Liver (tissue), 8 donors: ENCODE measurements at regions not wholly inside any gene's neighbourhood (a gene's known extent, or its start where the extent isn't known, plus 50 kb on each side); places are given as distances from the start of the nearest gene placed in this dataset.

ENCODE experiments used
- DNase-seq: peaks from one replicate; pipeline ENCODE4 v3.0.0-alpha.2; 2017; ENCODE audit warnings: low spot score
- H3K27ac ChIP-seq, 2 donors: one replicate each; pipeline ENCODE4 v1.7.0; 2013; ENCODE audit warnings: inconsistent platforms in 2 of 2, low read length in 2 of 2, control low read depth in 1 of 2, low read depth in 1 of 2, mild to moderate bottlenecking in 1 of 2
- H3K27me3 ChIP-seq, 4 donors: one replicate each; pipeline versions ENCODE4 v1.6.1 to v1.7.0; 2013; ENCODE audit warnings: low read length in 3 of 4, inconsistent platforms in 1 of 4, mild to moderate bottlenecking in 1 of 4, moderate library complexity in 1 of 4; ENCODE audit not compliant: control insufficient read depth in 4 of 4, insufficient read depth in 4 of 4
- H3K36me3 ChIP-seq, 4 donors: one replicate each; pipeline versions ENCODE4 v1.6.1 to v1.7.0; 2013; ENCODE audit warnings: low read length in 3 of 4, mild to moderate bottlenecking in 3 of 4, low read depth in 1 of 4, moderate library complexity in 1 of 4; ENCODE audit not compliant: control insufficient read depth in 4 of 4, insufficient read depth in 3 of 4
- H3K4me1 ChIP-seq, 4 donors: one replicate each; pipeline versions ENCODE4 v1.6.1 to v1.7.0; 2013; ENCODE audit warnings: low read length in 3 of 4, mild to moderate bottlenecking in 3 of 4, moderate library complexity in 1 of 4; ENCODE audit not compliant: control insufficient read depth in 4 of 4, insufficient read depth in 4 of 4
- H3K4me3 ChIP-seq, 3 donors: one replicate each; pipeline versions ENCODE4 v1.6.1 to v1.7.0; 2013; ENCODE audit warnings: low read length in 3 of 3, control low read depth in 1 of 3, low read depth in 1 of 3, mild to moderate bottlenecking in 1 of 3
- H3K9ac ChIP-seq, 2 donors: one replicate each; pipeline ENCODE4 v1.7.0; 2013; ENCODE audit warnings: low read length in 2 of 2, mild to moderate bottlenecking in 2 of 2, moderate library complexity in 2 of 2, control low read depth in 1 of 2, low read depth in 1 of 2
- H3K9me3 ChIP-seq, 4 donors: one replicate each; pipeline versions ENCODE4 v1.6.1 to v1.7.0; 2013; ENCODE audit warnings: low read length in 3 of 4; ENCODE audit not compliant: control insufficient read depth in 4 of 4
- CTCF ChIP-seq: fragments of 150-350 bp; IDR thresholded peaks from 2 replicates; pipeline ENCODE4 v1.5.1; 2017; ENCODE audit warnings: improper control_type of control experiment, low read depth, low read length; ENCODE audit not compliant: missing input control
- EGR1 ChIP-seq, 2 donors: IDR thresholded peaks; 2 replicates each; pipeline ENCODE4 v1.6.1; 2016 to 2018; ENCODE audit warnings: antibody characterized with exemption in 2 of 2, low read depth in 2 of 2
- FOXA1 ChIP-seq: IDR thresholded peaks from 2 replicates; pipeline ENCODE4 v1.6.1; 2016; ENCODE audit warnings: antibody characterized with exemption
- FOXA2 ChIP-seq: IDR thresholded peaks from 2 replicates; pipeline ENCODE4 v1.6.1; 2016; ENCODE audit warnings: antibody characterized with exemption
- GABPA ChIP-seq, 2 donors: IDR thresholded peaks in 1 of 2; conservative IDR thresholded peaks in 1 of 2; 2 replicates each; pipeline ENCODE4 v1.6.1; 2016; ENCODE audit warnings: antibody characterized with exemption in 2 of 2, mild to moderate bottlenecking in 1 of 2, moderate library complexity in 1 of 2
- HNF4A ChIP-seq, 2 donors: conservative IDR thresholded peaks; 2 replicates each; pipeline ENCODE4 v1.6.1; 2016; ENCODE audit warnings: antibody characterized with exemption in 2 of 2, mild to moderate bottlenecking in 2 of 2
- HNF4G ChIP-seq: IDR thresholded peaks from 2 replicates; pipeline ENCODE4 v1.6.1; 2016; ENCODE audit warnings: antibody characterized with exemption
- JUND ChIP-seq, 2 donors: IDR thresholded peaks; 2 replicates each; pipeline ENCODE4 v1.6.1; 2016; ENCODE audit warnings: antibody characterized with exemption in 2 of 2
- MAX ChIP-seq: IDR thresholded peaks from 2 replicates; pipeline ENCODE4 v1.6.1; 2016; ENCODE audit warnings: antibody characterized with exemption
- NR2F2 ChIP-seq: IDR thresholded peaks from 2 replicates; pipeline ENCODE4 v1.6.1; 2016; ENCODE audit warnings: antibody characterized with exemption
- RAD21 ChIP-seq, 2 donors: IDR thresholded peaks; 2 replicates each; pipeline ENCODE4 v1.6.1; 2016; ENCODE audit warnings: antibody characterized with exemption in 2 of 2, mild to moderate bottlenecking in 2 of 2
- REST ChIP-seq: IDR thresholded peaks from 2 replicates; pipeline ENCODE4 v1.6.1; 2016; ENCODE audit warnings: antibody characterized with exemption, mild to moderate bottlenecking
- RXRA ChIP-seq, 2 donors: IDR thresholded peaks; 2 replicates each; pipeline ENCODE4 v1.6.1; 2017 to 2018; ENCODE audit warnings: antibody characterized with exemption in 2 of 2, mild to moderate bottlenecking in 1 of 2
- SP1 ChIP-seq: IDR thresholded peaks from 2 replicates; pipeline ENCODE4 v1.6.1; 2018; ENCODE audit warnings: antibody characterized with exemption, mild to moderate bottlenecking
- TAF1 ChIP-seq: conservative IDR thresholded peaks from 2 replicates; pipeline ENCODE4 v1.6.1; 2016; ENCODE audit warnings: antibody characterized with exemption, mild to moderate bottlenecking
- YY1 ChIP-seq: IDR thresholded peaks from 2 replicates; pipeline ENCODE4 v1.6.1; 2016; ENCODE audit warnings: antibody characterized with exemption, mild to moderate bottlenecking
- ZBTB33 ChIP-seq: IDR thresholded peaks from 2 replicates; pipeline ENCODE4 v1.6.1; 2016; ENCODE audit warnings: antibody characterized with exemption
- WGBS: extraction: QIAGEN DNeasy Blood & Tissue Kit; methylation state at CpG from one replicate; pipeline ENCODE4 v1.1.7; 2013; 5-methylcytosine and 5-hydroxymethylcytosine counted together
- TF ChIP-seq, protein P1 (sequence below): IDR thresholded peaks from 2 replicates; pipeline ENCODE4 v1.6.1; 2016; ENCODE audit warnings: antibody characterized with exemption
- donor health status: healthy.
- donor health status: healthy.
- donor health status: healthy.
- donor health status: healthy.
- donor health status: healthy.

GRCh38 chr14:97408503-97408902 lies 611.3 kb downstream of the VRK1 start:
- Histone ChIP-seq H3K27me3 (peaks cover 0 to 28% (median 7%) of the 10 kb centered on the region in 4 donors), H3K27ac (no peak overlapping the region), H3K9me3 (no peaks in the 10 kb centered on the region), H3K4me3 (no peak overlapping the region), H3K9ac (no peak overlapping the region), H3K36me3 (no peaks in the 10 kb centered on the region), H3K4me1 (peaks cover 0 to 9% (median 2%) of the 10 kb centered on the region in 4 donors)
- 71% methylated on average over 2 of the region's 2 CpGs for WGBS
- DNase-seq = no peak
- no peak for TF ChIP-seq RXRA (IDR thresholded peaks at IDR 0.05)
- no peak for TF ChIP-seq JUND (IDR thresholded peaks at IDR 0.05)
- TF ChIP-seq ZBTB33 = no peak
- TF ChIP-seq HNF4G = no peak
- no peak for TF ChIP-seq NR2F2

- no peak for DNase-seq
- Histone ChIP-seq H3K4me3 (no peak overlapping the region), H3K27ac (no peak overlapping the region), H3K4me1 (peaks cover 0 to 9% (median 2%) of the 10 kb centered on the region in 4 donors), H3K36me3 (no peaks in the 10 kb centered on the region), H3K9ac (no peak overlapping the region), H3K9me3 (no peaks in the 10 kb centered on the region), H3K27me3 (peaks cover 0 to 28% (median 7%) of the 10 kb centered on the region in 4 donors)
- WGBS = 83% methylated on average over 21 of the region's 21 CpGs
- TF ChIP-seq RXRA (IDR thresholded peaks at IDR 0.05) (no peak), RAD21 (IDR thresholded peaks at IDR 0.05) (no peak), TAF1 (no peak), YY1 (no peak), REST (no peak), ZBTB33 (no peak), GABPA (IDR thresholded peaks at IDR 0.05 in 1 of 2, conservative IDR thresholded peaks at IDR 0.05 in 1 of 2) (no peak), MAX (no peak), HNF4G (no peak), CTCF (no peak), EGR1 (IDR thresholded peaks at IDR 0.05; ENCODE audit: low read depth in 2 of 2) (no peak), SP1 (no peak), NR2F2 (no peak), FOXA2 (no peak), JUND (IDR thresholded peaks at IDR 0.05) (no peak), FOXA1 (no peak), HNF4A (conservative IDR thresholded peaks at IDR 0.05) (no peak)
- TF ChIP-seq, protein P1, sequence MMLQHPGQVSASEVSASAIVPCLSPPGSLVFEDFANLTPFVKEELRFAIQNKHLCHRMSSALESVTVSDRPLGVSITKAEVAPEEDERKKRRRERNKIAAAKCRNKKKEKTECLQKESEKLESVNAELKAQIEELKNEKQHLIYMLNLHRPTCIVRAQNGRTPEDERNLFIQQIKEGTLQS = no peak
Measured at GRCh38 chr14:97408937-97409815, 612.0 kb downstream of the VRK1 start.
